ENCODE measurements at regions not wholly inside any gene's neighbourhood (a gene's known extent, or its start where the extent isn't known, plus 50 kb on each side); places are given as distances from the start of the nearest gene placed in this dataset.

DNA sequence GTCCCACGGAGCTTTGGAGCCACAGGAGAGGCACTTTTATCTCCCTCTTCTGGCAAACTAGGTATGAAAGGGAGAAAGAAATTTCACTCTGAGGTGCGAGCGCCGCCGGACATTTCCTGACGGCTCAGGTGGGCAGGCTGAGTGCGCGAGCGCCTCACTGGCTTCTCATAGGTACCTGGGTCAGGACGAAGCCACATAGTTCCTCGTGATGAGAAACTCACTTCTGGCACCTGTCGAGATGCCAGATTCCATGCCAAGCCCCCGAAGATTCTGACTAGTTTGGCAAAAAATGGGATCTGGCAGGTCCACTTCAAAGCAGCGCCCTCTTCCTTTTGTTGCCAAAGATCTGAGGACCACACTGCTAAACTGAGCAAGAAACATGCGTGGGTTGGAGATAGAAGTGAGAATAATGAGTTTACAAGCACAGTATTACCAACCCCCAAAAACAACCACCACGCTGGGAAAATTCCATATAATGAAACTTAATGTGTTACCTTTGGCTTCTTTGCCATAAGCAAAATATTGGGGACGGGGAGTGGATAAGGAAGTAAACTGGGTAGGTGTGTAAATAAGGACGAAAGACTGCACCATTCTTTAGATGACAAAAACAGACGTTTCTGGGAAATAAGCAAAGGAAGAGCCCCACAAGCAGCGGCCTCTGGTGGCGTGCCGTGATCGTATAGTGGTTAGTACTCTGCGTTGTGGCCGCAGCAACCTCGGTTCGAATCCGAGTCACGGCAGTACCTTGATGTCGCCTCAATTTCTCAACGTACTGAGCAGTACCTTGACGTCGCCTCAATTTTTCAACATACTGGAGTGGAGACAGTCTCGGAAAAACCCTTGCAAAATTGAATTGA lies 89.8 kb upstream of the PRSS16 start (continued):
- TF ChIP-seq MXI1 (IDR thresholded peaks at IDR 0.05; ENCODE audit: low read depth, low read length) (peak; percentile 66; the same call in 1 of the 2 replicates), SREBF2 (IDR thresholded peaks at IDR 0.05; ENCODE audit: low read length) (peak; percentile 90), CTCF (IDR thresholded peaks at IDR 0.05 in 2 of 3, conservative IDR thresholded peaks at IDR 0.05 in 1 of 3; ENCODE audit: control insufficient read depth in 2 of 3, extremely low read depth in 1 of 3, insufficient read depth in 1 of 3, low read depth in 3 of 3, low read length in 3 of 3) (peak in 2 of 3 experiments; percentile 56 to 63; a peak in 5 of 6 replicates), NR2F1 (conservative IDR thresholded peaks at IDR 0.05) (no peak), MYB (IDR thresholded peaks at IDR 0.05; ENCODE audit: borderline replicate concordance, low read depth, low read length) (no peak), MAX (IDR thresholded peaks at IDR 0.05; ENCODE audit: low read depth, low read length) (no peak), CBX5 (IDR thresholded peaks at IDR 0.05; ENCODE audit: low read depth) (peak; percentile 49; the same call in 1 of the 2 replicates), SMARCA5 (IDR thresholded peaks at IDR 0.05) (peak; percentile 91), BACH1 (IDR thresholded peaks at IDR 0.05; ENCODE audit: borderline replicate concordance) (peak; percentile 26; the same call in 1 of the 2 replicates), NFIC (IDR thresholded peaks at IDR 0.05; ENCODE audit: low read depth, low read length) (peak; percentile 46; the same call in 1 of the 2 replicates), CHD2 (IDR thresholded peaks at IDR 0.05; ENCODE audit: borderline replicate concordance, low read depth, low read length) (no peak), GABPA (IDR thresholded peaks at IDR 0.05; ENCODE audit: low read depth) (peak; percentile 50; the same call in 1 of the 2 replicates)
- TF ChIP-seq, protein P1, sequence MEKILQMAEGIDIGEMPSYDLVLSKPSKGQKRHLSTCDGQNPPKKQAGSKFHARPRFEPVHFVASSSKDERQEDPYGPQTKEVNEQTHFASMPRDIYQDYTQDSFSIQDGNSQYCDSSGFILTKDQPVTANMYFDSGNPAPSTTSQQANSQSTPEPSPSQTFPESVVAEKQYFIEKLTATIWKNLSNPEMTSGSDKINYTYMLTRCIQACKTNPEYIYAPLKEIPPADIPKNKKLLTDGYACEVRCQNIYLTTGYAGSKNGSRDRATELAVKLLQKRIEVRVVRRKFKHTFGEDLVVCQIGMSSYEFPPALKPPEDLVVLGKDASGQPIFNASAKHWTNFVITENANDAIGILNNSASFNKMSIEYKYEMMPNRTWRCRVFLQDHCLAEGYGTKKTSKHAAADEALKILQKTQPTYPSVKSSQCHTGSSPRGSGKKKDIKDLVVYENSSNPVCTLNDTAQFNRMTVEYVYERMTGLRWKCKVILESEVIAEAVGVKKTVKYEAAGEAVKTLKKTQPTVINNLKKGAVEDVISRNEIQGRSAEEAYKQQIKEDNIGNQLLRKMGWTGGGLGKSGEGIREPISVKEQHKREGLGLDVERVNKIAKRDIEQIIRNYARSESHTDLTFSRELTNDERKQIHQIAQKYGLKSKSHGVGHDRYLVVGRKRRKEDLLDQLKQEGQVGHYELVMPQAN (conservative IDR thresholded peaks at IDR 0.05), result no peak
